ENCODE measurements at regions not wholly inside any gene's neighbourhood (a gene's known extent, or its start where the extent isn't known, plus 50 kb on each side); places are given as distances from the start of the nearest gene placed in this dataset.

- DNase-seq (ENCODE audit: low read depth): no peak
Measured at GRCh38 chr2:128534688-128535392, 216.2 kb upstream of the HS6ST1 start.

- no peak for DNase-seq (ENCODE audit: low read depth)
Measured at GRCh38 chr2:128535953-128536352, 217.3 kb upstream of the HS6ST1 start.

- DNase-seq (ENCODE audit: low read depth): no peak
Measured at GRCh38 chr2:128536925-128537620, 218.4 kb upstream of the HS6ST1 start.

- DNase-seq (ENCODE audit: low read depth): no peak
Measured at GRCh38 chr2:128537646-128538045, 219.0 kb upstream of the HS6ST1 start.

GRCh38 chr2:128538396-128538795 lies 219.7 kb upstream of the HS6ST1 start:
- no peak for DNase-seq (ENCODE audit: low read depth)

GRCh38 chr2:128540670-128541069 lies 222.0 kb upstream of the HS6ST1 start:
- DNase-seq (ENCODE audit: low read depth): no peak

GRCh38 chr2:128541448-128541847 lies 222.8 kb upstream of the HS6ST1 start:
- no peak for DNase-seq (ENCODE audit: low read depth)

- no peak for DNase-seq (ENCODE audit: low read depth)
Measured at GRCh38 chr2:128543036-128543435, 224.4 kb upstream of the HS6ST1 start.

GRCh38 chr2:128543646-128544045 lies 225.0 kb upstream of the HS6ST1 start:
- no peak for DNase-seq (ENCODE audit: low read depth)

- DNase-seq (ENCODE audit: low read depth): no peak
Measured at GRCh38 chr2:128544321-128545037, 225.8 kb upstream of the HS6ST1 start.

- no peak for DNase-seq (ENCODE audit: low read depth)
Measured at GRCh38 chr2:128545085-128545484, 226.4 kb upstream of the HS6ST1 start.

- no peak for DNase-seq (ENCODE audit: low read depth)
Measured at GRCh38 chr2:128545829-128546228, 227.2 kb upstream of the HS6ST1 start.

GRCh38 chr2:128547667-128548066 lies 229.0 kb upstream of the HS6ST1 start:
- no peak for DNase-seq (ENCODE audit: low read depth)

- no peak for DNase-seq (ENCODE audit: low read depth)
Measured at GRCh38 chr2:128548461-128548891, 229.8 kb upstream of the HS6ST1 start.

- no peak for DNase-seq (ENCODE audit: low read depth)
Measured at GRCh38 chr2:128549094-128549493, 230.4 kb upstream of the HS6ST1 start.

- DNase-seq (ENCODE audit: low read depth): no peak
Measured at GRCh38 chr2:128549646-128550260, 231.1 kb upstream of the HS6ST1 start.

GRCh38 chr2:128550389-128550788 lies 231.7 kb upstream of the HS6ST1 start:
- no peak for DNase-seq (ENCODE audit: low read depth)

GRCh38 chr2:128550801-128551416 lies 232.2 kb upstream of the HS6ST1 start:
- no peak for DNase-seq (ENCODE audit: low read depth)

GRCh38 chr2:128551435-128551834 lies 232.8 kb upstream of the HS6ST1 start:
- DNase-seq (ENCODE audit: low read depth): no peak

- DNase-seq (ENCODE audit: low read depth): no peak
Measured at GRCh38 chr2:128552141-128552805, 233.6 kb upstream of the HS6ST1 start.

GRCh38 chr2:128552806-128553551 lies 234.3 kb upstream of the HS6ST1 start:
- DNase-seq (ENCODE audit: low read depth): no peak
